Limb (tissue), 2 donors: ENCODE measurements at regions not wholly inside any gene's neighbourhood (a gene's known extent, or its start where the extent isn't known, plus 50 kb on each side); places are given as distances from the start of the nearest gene placed in this dataset.
"Not testable (repeated sequence)": the region's sequence is repeated elsewhere in the genome, so short reads cannot be mapped to it uniquely, and the experiment has no call there.

Experiments used
- DNase-seq, 2 donors: peaks; one replicate each; pipeline ENCODE4 v3.0.0-alpha.2; 2016; ENCODE audit errors: extremely low spot score in 2 of 2

- not testable (repeated sequence) for DNase-seq
Measured at GRCh38 chr15:44817797-44818196, 81.5 kb downstream of the TRIM69 start.

GRCh38 chr15:44819331-44819987, 83.1 kb downstream of the TRIM69 start:
- peak in 1 of 2 donors; percentile 40 for DNase-seq

GRCh38 chr15:44820535-44820934, 84.2 kb downstream of the TRIM69 start:
- not testable (repeated sequence) for DNase-seq

- not testable (repeated sequence) for DNase-seq
Measured at GRCh38 chr15:44820967-44821366, 84.6 kb downstream of the TRIM69 start.

- DNase-seq: not testable (repeated sequence)
Measured at GRCh38 chr15:44824277-44825145, 88.2 kb downstream of the TRIM69 start.

- not testable (repeated sequence) for DNase-seq
Measured at GRCh38 chr15:44826583-44826982, 90.3 kb downstream of the TRIM69 start.

- DNase-seq: not testable (repeated sequence)
Measured at GRCh38 chr15:44828229-44828914, 92.0 kb downstream of the TRIM69 start.

- DNase-seq: not testable (repeated sequence)
Measured at GRCh38 chr15:44829150-44829549, 92.8 kb downstream of the TRIM69 start.

GRCh38 chr15:44830692-44831408, 94.5 kb downstream of the TRIM69 start:
- not testable (repeated sequence) for DNase-seq

- DNase-seq: not testable (repeated sequence)
Measured at GRCh38 chr15:44831409-44831741, 95.0 kb downstream of the TRIM69 start.

- DNase-seq: not testable (repeated sequence)
Measured at GRCh38 chr15:44832133-44832532, 95.8 kb downstream of the TRIM69 start.

- DNase-seq: not testable (repeated sequence)
Measured at GRCh38 chr15:44833081-44833480, 96.8 kb downstream of the TRIM69 start.

- not testable (repeated sequence) for DNase-seq
Measured at GRCh38 chr15:44833761-44834160, 97.4 kb downstream of the TRIM69 start.

- not testable (repeated sequence) for DNase-seq
Measured at GRCh38 chr15:44835082-44835481, 98.8 kb downstream of the TRIM69 start.

GRCh38 chr15:44836094-44836493, 99.8 kb downstream of the TRIM69 start:
- DNase-seq: no peak

- not testable (repeated sequence) for DNase-seq
Measured at GRCh38 chr15:44838929-44839328, 102.6 kb downstream of the TRIM69 start.

GRCh38 chr15:44841762-44842161, 105.4 kb downstream of the TRIM69 start:
- not testable (repeated sequence) for DNase-seq

- not testable (repeated sequence) for DNase-seq
Measured at GRCh38 chr15:44842883-44843282, 106.6 kb downstream of the TRIM69 start.

- not testable (repeated sequence) for DNase-seq
Measured at GRCh38 chr15:44844936-44845335, 108.6 kb downstream of the TRIM69 start.

GRCh38 chr15:44846156-44846555, 109.8 kb downstream of the TRIM69 start:
- DNase-seq: not testable (repeated sequence)

GRCh38 chr15:44847555-44847954, 108.9 kb upstream of the TERB2 start:
- not testable (repeated sequence) for DNase-seq
